ENCODE measurements at regions not wholly inside any gene's neighbourhood (a gene's known extent, or its start where the extent isn't known, plus 50 kb on each side); places are given as distances from the start of the nearest gene placed in this dataset.
"Not testable (repeated sequence)": the region's sequence is repeated elsewhere in the genome, so short reads cannot be mapped to it uniquely, and the experiment has no call there.

DNA sequence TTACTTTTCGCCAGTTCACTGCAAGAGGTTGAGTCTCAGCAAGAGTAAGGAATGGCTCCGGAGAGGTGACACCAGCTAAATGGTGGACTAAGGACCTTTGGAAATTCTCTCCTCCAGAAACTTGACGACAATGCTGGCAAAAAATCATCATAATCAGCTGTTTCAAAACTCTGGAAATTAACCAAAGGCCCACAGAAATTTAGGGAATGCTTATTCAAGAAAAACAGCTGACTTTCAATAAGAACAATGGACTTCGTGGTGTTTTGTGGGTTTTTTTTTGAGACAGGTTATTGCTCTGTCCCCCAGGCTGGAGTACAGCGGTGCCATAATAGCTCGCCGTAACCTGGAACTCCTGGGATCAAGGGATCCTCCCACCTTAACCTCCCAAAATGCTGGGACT lies 68.4 kb upstream of the SEPTIN5 start:
- Mint-ChIP-seq H3K27me3 (ENCODE audit: low read depth in 3 of 3) (peaks cover 4 to 18% (median 17%) of the 10 kb centered on the region in 3 donors), H3K4me1 (no peaks in the 10 kb centered on the region), H3K9me3 (peaks cover 17 to 28% (median 23%) of the 10 kb centered on the region in 6 donors), H3K4me3 (no peak overlapping the region), H3K27ac (no peak overlapping the region), H3K36me3 (peaks cover 5 to 8% (median 7%) of the 10 kb centered on the region in 3 donors)
- DNase-seq = no peak

DNA sequence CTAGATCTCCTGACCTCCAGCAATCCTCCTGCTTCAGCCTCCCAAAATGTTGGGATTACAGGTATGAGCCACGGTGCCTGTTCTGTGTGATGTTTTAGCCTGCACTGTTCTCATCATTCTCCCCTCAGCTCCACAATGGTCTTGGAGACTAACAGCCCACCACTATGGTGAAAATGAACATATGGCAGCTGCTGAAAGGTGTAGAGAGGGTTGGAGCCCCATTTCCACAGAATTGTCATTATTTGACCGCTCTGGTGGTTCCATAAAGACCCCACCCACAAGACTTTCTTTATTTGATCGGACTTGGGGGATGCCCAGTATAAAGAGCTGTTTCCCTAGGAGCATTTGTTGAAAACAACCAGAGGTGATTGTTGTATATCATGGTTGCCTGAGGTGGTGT lies 67.9 kb upstream of the SEPTIN5 start:
- Mint-ChIP-seq H3K4me3 (no peak overlapping the region), H3K9me3 (peaks cover 17 to 28% (median 23%) of the 10 kb centered on the region in 6 donors), H3K27me3 (ENCODE audit: low read depth in 3 of 3) (peaks cover 5 to 17% (median 17%) of the 10 kb centered on the region in 3 donors), H3K4me1 (no peaks in the 10 kb centered on the region), H3K27ac (no peak overlapping the region), H3K36me3 (peaks cover 5 to 8% (median 7%) of the 10 kb centered on the region in 3 donors)
- no peak for DNase-seq

DNA sequence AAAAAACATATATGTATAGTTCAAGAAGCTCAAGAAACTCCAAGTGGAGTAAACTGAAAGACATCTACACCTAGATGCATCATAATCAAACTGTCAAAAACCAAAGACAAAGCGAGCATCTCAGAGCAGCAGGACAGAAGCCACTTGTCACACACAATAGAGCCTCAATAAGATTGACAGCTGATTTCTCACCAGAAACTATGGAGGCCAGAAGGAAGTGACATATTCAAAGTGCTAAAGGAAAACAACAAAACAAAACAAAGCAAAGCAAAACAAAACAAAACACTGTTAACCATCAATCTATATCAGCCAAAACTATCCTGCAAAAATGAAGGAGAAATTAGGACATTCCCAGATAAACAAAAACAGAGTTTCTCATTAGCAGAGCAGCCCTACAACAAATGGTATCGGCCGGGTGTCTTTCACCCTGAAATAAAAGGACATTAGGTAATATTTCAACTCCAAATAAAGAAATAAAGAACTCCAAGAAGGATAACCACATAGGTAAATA lies 65.8 kb upstream of the SEPTIN5 start:
- no peak for DNase-seq
- Mint-ChIP-seq H3K36me3 (peaks cover 5 to 8% (median 7%) of the 10 kb centered on the region in 3 donors), H3K4me3 (no peak overlapping the region), H3K9me3 (peaks cover 17 to 28% (median 23%) of the 10 kb centered on the region in 6 donors), H3K27me3 (ENCODE audit: low read depth in 3 of 3) (peaks cover 7 to 23% (median 17%) of the 10 kb centered on the region in 3 donors), H3K27ac (no peak overlapping the region), H3K4me1 (no peaks in the 10 kb centered on the region)

DNA sequence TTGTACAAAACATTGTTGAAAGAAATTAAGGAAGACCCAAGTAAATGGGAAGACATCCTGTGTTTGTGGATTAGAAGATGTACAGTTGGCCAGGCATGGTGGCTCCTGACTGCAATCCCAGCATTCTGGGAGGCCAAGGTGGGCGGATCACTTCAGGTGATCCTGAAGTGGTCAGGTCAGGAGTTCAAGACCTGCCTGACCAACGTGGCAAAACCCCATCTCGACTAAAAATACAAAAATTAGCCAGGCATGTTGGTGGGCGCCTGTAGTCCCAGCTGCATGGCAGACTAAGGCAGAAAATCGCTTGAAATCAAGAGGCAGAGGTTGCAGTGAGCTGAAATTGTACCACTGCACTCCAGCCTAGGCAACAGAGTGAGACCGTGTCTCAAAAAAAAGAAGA lies 62.0 kb upstream of the SEPTIN5 start:
- peaks cover 4 to 7% (median 5%) of the 10 kb centered on the region in 3 donors for H3K36me3 Mint-ChIP-seq
- H3K4me1 Mint-ChIP-seq = no peaks in the 10 kb centered on the region
- peaks cover 4 to 17% (median 10%) of the 10 kb centered on the region in 3 donors for H3K27me3 Mint-ChIP-seq (ENCODE audit: low read depth in 3 of 3)
- H3K4me3 Mint-ChIP-seq = no peak overlapping the region
- no peak for DNase-seq
- H3K9me3 Mint-ChIP-seq = peaks cover 13 to 20% (median 17%) of the 10 kb centered on the region in 6 donors
- H3K27ac Mint-ChIP-seq = no peak overlapping the region

DNA sequence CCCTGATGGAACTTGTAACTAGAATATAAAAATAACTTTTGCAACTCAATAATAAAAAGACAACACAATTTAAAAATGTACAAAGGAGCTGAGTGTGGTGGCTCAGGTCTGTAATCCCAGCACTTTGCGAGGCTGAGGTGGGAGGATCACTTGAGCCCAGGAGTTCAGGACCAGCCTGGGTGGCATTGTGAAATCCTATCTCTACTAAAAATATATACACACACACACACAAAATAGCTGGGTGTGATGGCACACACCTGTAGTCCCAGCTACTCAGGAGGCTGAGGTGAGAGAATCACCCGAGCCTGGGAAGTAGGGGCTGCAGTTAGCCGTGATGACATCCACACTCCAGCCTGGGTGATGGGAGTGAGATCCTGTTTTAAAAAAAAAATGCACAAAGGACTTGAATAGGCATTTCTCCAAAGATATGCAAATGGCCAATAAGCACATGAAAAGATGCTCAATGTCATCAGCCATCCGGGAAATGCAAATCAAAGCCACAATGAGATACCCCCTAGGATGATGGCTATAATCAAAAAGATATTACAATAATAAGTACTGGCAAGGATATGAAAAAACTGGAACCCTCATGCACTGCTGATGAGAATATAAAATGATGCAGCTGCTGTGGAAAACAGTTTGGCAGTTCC lies 59.8 kb upstream of the SEPTIN5 start:
- no peak overlapping the region for H3K27ac Mint-ChIP-seq
- peaks cover 0 to 7% (median 2%) of the 10 kb centered on the region in 6 donors for H3K9me3 Mint-ChIP-seq
- no peak for DNase-seq
- H3K4me1 Mint-ChIP-seq = no peaks in the 10 kb centered on the region
- H3K4me3 Mint-ChIP-seq = no peak overlapping the region
- peaks cover 3 to 11% (median 4%) of the 10 kb centered on the region in 3 donors for H3K27me3 Mint-ChIP-seq (ENCODE audit: low read depth in 3 of 3)
- peaks cover 0 to 1% (median 0%) of the 10 kb centered on the region in 3 donors for H3K36me3 Mint-ChIP-seq

DNA sequence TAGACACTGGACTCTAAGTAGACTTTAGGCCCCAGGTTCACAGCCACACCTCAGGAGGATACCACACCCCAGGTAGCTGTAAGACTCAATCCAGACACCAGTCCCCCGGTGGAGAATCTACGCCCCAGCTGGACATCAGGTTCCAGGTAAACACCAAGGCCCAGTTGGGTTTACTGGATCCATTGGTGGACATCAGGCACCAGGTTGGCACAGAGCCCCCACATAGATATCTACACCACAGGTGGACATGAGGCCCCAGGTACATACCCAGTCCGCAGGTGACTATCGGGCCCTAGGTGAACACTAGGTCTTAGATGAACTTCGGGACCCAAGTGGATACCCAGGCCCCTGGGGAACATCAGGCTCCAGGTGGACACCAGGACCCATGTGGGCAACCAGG lies 58.9 kb upstream of the SEPTIN5 start:
- Mint-ChIP-seq H3K36me3 (no peaks in the 10 kb centered on the region), H3K27me3 (ENCODE audit: low read depth in 3 of 3) (peaks cover 0 to 6% (median 3%) of the 10 kb centered on the region in 3 donors), H3K27ac (no peak overlapping the region), H3K9me3 (no peaks in the 10 kb centered on the region), H3K4me3 (no peak overlapping the region), H3K4me1 (no peaks in the 10 kb centered on the region)
- no peak for DNase-seq

DNA sequence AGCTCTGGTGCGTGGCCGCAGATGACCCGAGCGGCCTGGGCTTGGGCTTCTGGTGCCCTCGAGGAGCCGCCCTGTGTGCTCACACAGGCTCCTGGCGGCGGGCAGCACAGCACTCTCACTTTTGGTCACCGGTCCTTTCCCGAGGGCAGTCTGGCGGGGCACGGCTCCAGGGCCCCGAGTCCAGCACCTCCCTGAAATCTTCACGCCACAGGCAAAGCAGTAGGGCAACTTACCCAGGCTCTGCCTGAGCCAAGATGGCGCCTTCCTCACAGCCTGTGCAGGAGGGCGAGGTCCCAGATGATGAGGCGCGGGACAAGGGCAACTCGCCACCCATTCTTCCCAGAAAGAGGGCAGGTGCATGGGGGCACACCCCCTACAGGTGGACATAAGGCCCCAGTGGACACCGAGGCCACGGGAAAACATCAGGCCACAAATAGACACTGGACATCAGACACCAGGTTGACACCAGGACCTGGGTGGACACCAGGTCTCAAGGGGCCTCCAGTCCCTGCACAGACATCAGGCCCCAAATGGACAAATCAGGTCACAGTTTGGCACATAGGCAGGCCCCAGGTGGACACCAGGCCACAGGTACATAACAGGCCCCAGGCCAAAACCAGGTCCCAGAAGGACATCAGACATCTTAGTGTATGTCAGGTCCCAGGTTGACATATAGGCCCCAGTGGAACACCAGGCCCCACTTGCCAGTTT lies 57.6 kb upstream of the SEPTIN5 start:
- Mint-ChIP-seq H3K27me3 (ENCODE audit: low read depth in 3 of 3) (peaks cover 0 to 6% (median 0%) of the 10 kb centered on the region in 3 donors), H3K4me1 (no peaks in the 10 kb centered on the region), H3K27ac (no peak overlapping the region), H3K4me3 (no peak overlapping the region), H3K9me3 (no peaks in the 10 kb centered on the region), H3K36me3 (no peaks in the 10 kb centered on the region)
- no peak for DNase-seq

DNA sequence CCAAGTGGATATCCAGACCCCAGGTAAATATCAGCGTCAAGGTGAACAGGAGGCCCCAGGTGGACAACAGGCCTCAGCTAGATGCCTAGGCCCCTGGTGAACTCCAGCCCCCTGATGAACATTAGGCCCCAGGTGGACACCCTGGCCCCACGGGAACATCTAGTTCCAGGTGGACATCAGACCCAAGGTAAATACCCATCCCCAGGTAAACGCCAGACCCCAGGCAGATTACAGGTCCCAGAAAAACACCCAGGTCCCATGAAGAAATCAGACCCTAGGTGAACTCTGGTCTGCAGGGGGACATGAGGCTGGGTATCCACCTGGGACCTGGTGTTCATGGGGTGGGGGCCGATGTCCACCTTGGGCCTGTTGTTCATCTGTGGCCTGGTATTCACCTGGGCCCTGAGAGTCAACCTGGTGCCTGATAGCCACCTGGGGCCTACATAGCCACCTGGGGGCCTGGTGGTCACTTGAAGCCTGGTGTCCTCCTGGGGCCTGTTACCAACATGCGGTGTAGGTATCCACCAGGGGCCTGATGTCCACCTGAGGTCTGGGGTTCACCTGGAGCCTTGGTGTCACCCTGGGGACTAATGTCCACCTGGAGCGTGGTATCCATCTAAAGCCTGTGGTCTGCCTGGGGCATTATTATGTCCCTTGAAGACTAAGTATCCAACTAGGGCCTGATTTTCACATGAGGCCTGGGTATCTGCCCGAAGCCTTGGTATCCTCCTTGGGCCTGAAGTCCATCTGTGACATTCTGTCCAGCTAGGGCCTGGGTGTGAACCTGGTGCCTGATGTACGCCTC lies 56.8 kb upstream of the SEPTIN5 start:
- no peak for DNase-seq
- no peaks in the 10 kb centered on the region for H3K9me3 Mint-ChIP-seq
- H3K36me3 Mint-ChIP-seq = no peaks in the 10 kb centered on the region
- H3K27me3 Mint-ChIP-seq (ENCODE audit: low read depth in 3 of 3) = peaks cover 0 to 6% (median 0%) of the 10 kb centered on the region in 3 donors
- H3K4me3 Mint-ChIP-seq = no peak overlapping the region
- H3K4me1 Mint-ChIP-seq = no peaks in the 10 kb centered on the region
- no peak overlapping the region for H3K27ac Mint-ChIP-seq

DNA sequence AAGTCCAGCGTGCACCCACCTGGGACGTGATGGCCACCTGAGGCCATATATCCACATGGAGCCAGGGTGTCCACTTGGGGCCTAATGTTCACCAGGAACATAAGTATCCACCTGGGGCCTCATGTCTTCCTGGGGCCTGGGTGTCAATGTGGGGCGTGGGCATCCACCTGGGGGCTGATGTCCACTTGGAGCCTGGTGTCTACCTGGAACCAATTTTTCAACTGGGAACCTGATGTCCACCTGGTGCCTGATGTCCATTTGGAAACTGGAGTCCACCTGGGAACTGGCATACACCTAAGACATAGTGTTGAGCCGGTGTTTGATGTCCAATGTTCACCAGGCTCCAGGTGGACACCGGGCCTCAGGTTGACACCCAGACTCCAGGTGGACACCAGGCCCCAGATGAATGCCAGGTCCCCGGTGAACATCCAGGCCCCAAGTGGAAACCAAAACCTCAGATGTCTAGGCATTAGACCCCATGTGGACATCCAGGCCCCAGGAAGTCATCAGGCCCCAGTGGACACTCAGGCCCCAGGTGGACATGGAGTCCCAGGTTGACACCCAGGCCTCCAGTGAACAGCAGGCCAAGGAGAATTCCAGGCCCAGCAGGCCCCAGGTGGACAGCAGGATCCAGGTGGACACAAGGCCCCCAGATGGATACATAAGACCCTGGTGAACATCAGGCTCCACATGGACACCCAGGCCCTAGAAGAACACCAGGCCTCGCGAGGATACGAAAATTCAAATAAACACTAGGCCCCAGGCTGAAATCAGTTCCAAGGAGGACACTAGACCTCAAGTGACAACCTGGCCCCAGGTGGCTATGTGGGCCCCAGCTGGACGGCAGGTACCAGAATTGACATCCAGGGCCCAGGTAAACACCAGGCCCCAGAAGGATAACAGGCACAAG lies 56.0 kb upstream of the SEPTIN5 start:
- Mint-ChIP-seq H3K27me3 (ENCODE audit: low read depth in 3 of 3) (no peaks in the 10 kb centered on the region), H3K4me3 (no peak overlapping the region), H3K9me3 (no peaks in the 10 kb centered on the region), H3K27ac (no peak overlapping the region), H3K36me3 (no peaks in the 10 kb centered on the region), H3K4me1 (no peaks in the 10 kb centered on the region)
- no peak for DNase-seq

DNA sequence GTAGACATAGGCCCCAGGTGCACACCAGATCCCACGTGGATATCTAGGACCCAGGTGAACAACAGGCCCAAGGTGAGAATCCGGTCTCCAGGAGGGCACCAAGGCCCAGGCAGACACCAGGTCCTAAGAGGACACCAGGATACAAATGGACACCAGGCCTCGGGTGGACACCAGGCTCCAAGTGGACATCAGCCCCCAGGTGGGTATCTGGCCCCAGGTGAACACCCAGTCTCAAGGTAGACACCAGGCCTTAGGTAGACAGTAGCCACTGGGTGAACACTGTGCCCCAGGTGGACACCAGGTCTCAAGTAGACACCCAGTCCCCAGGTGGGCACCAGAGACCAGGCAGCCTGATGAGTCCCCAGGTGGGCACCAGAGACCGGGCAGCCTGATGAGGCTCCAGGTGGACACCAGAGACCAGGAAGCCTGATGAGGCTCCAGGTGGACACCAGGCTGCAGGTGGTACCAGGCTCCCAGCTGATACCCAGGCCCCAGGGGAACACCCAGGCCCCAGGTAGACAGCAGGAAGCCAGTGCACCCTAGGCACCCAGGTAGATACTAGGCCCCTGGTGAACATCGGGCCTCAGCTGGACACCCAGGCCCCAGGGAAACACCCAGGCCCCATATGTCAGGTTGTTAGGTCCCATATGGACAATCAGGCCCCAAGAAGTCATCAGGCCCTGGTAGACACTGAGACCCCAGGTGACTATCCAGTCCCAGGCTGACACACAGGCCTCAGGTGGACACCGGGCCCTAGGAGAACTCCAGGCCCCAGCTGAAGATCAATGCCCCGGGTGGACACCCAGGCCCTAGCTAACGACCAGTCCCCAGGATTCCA lies 55.1 kb upstream of the SEPTIN5 start:
- H3K36me3 Mint-ChIP-seq = no peaks in the 10 kb centered on the region
- no peaks in the 10 kb centered on the region for H3K27me3 Mint-ChIP-seq (ENCODE audit: low read depth in 3 of 3)
- no peaks in the 10 kb centered on the region for H3K4me1 Mint-ChIP-seq
- no peak for DNase-seq
- no peak overlapping the region for H3K4me3 Mint-ChIP-seq
- H3K9me3 Mint-ChIP-seq = no peaks in the 10 kb centered on the region
- H3K27ac Mint-ChIP-seq = no peak overlapping the region

DNA sequence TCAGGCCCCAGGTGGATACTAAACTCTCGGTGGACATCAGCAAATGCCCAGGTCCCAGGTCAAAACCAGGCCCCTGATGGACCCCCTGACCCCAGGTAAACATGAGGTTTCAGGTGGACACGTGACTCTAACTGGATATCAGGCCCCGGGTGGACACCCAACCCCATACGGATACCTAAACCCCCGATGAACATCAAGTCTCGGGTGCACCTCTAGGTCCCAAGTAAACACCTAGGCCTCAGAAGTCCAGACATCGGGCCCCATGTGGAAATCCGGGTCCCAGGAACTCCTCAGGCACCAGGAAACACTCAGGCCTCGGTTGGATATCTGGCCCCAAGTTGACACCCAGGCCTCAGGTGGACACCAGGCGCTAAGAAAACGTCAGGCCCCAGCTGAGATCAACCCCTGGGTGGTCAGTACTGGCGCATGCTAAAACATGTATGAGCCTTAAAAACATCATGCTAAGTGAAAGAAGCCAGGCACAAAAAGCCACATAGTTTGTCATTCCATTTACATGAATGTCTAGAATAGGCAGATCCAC lies 54.4 kb upstream of the SEPTIN5 start:
- Mint-ChIP-seq H3K27me3 (ENCODE audit: low read depth in 3 of 3) (no peaks in the 10 kb centered on the region), H3K36me3 (no peaks in the 10 kb centered on the region), H3K27ac (no peak overlapping the region), H3K4me1 (no peaks in the 10 kb centered on the region), H3K4me3 (no peak overlapping the region), H3K9me3 (no peaks in the 10 kb centered on the region)
- no peak for DNase-seq

DNA sequence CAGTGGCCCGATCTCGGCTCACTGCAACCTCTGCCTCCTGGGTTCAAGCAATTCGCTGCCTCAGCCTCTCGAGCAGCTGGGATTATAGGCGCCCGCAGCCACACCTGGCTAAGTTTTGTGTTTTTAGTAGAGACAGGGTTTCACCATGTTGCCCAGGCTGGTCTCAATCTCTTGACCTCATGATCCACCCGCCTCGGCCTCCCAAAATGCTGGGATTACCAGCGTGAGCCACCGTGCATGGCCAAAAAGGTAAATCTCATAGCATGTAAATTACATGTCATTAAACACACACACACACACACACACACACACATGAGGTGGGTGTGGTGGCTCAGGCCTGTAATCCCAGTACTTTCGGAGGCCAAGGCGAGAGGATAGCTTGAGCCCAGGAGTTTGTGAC lies 53.7 kb upstream of the SEPTIN5 start:
- DNase-seq; H3K36me3 Mint-ChIP-seq; H3K27me3 Mint-ChIP-seq (ENCODE audit: low read depth in 3 of 3); H3K4me3 Mint-ChIP-seq; H3K27ac Mint-ChIP-seq; H3K4me1 Mint-ChIP-seq; H3K9me3 Mint-ChIP-seq: not testable (repeated sequence)
